RPMI8226 (cell line): ENCODE measurements at regions not wholly inside any gene's neighbourhood (a gene's known extent, or its start where the extent isn't known, plus 50 kb on each side); places are given as distances from the start of the nearest gene placed in this dataset.
"Not testable (repeated sequence)": the region's sequence is repeated elsewhere in the genome, so short reads cannot be mapped to it uniquely, and the experiment has no call there.

ENCODE experiments used
- DNase-seq: peaks from one replicate; pipeline ENCODE4 v3.0.0-alpha.2; 2015

- peak; percentile 40 for DNase-seq
These were observed 242.2 kb downstream of the HGF start for GRCh38 chr7:81527651-81528050.

- DNase-seq: no peak
These were observed 242.9 kb downstream of the HGF start for GRCh38 chr7:81526971-81527370.

- DNase-seq: no peak
These were observed 244.0 kb downstream of the HGF start for GRCh38 chr7:81525841-81526240.

- DNase-seq: no peak
These were observed 250.0 kb downstream of the HGF start for GRCh38 chr7:81519886-81520285.

- DNase-seq: no peak
These were observed 252.9 kb downstream of the HGF start for GRCh38 chr7:81516898-81517297.

GRCh38 chr7:81515009-81515408, 254.8 kb downstream of the HGF start:
- DNase-seq: no peak

GRCh38 chr7:81514546-81514945, 255.3 kb downstream of the HGF start:
- no peak for DNase-seq

- no peak for DNase-seq
These were observed 259.7 kb downstream of the HGF start for GRCh38 chr7:81510122-81510521.

- DNase-seq: no peak
These were observed 262.6 kb downstream of the HGF start for GRCh38 chr7:81507221-81507620.

- DNase-seq: no peak
These were observed 263.2 kb downstream of the HGF start for GRCh38 chr7:81506609-81507008.

GRCh38 chr7:81503771-81504170, 266.1 kb downstream of the HGF start:
- DNase-seq: no peak

- DNase-seq: no peak
These were observed 266.5 kb downstream of the HGF start for GRCh38 chr7:81503336-81503735.

- DNase-seq: peak; percentile 23
These were observed 268.6 kb downstream of the HGF start for GRCh38 chr7:81501220-81501619.

GRCh38 chr7:81500631-81501030, 269.2 kb downstream of the HGF start:
- DNase-seq: no peak

- DNase-seq: peak; percentile 79
These were observed 270.4 kb downstream of the HGF start for GRCh38 chr7:81499262-81500116.

GRCh38 chr7:81498176-81498575, 271.7 kb downstream of the HGF start:
- DNase-seq: no peak

- no peak for DNase-seq
These were observed 276.9 kb downstream of the HGF start for GRCh38 chr7:81492910-81493309.

GRCh38 chr7:81492240-81492639, 277.6 kb downstream of the HGF start:
- no peak for DNase-seq

- DNase-seq: no peak
These were observed 278.3 kb downstream of the HGF start for GRCh38 chr7:81491573-81491972.

GRCh38 chr7:81488210-81488609, 281.6 kb downstream of the HGF start:
- DNase-seq: no peak

GRCh38 chr7:81487516-81487915, 282.3 kb downstream of the HGF start:
- DNase-seq: no peak

- DNase-seq: no peak
These were observed 285.6 kb downstream of the HGF start for GRCh38 chr7:81484261-81484660.

GRCh38 chr7:81482600-81483186, 287.2 kb downstream of the HGF start:
- peak; percentile 33 for DNase-seq

- DNase-seq: no peak
These were observed 291.2 kb downstream of the HGF start for GRCh38 chr7:81478664-81479063.

- not testable (repeated sequence) for DNase-seq
These were observed 291.6 kb downstream of the HGF start for GRCh38 chr7:81478201-81478600.
